Epithelial cell of esophagus (primary cell): ENCODE measurements at regions not wholly inside any gene's neighbourhood (a gene's known extent, or its start where the extent isn't known, plus 50 kb on each side); places are given as distances from the start of the nearest gene placed in this dataset.

Experiments used
- DNase-seq: peaks from one replicate; pipeline ENCODE4 v3.0.0; 2010; ENCODE audit warnings: low read depth
- H3K4me3 ChIP-seq: 2 replicates; pipeline ENCODE4 v1.5.1; 2011; ENCODE audit warnings: mild to moderate bottlenecking, low read length, control low read depth
- CTCF ChIP-seq: IDR thresholded peaks from 2 replicates; pipeline ENCODE4 v1.5.1; 2011; ENCODE audit warnings: low read depth, mild to moderate bottlenecking, low read length, control low read depth, inconsistent platforms; ENCODE audit not compliant: insufficient read depth; ENCODE audit errors: missing control alignments

GRCh38 chrX:139286342-139286741 is 244.2 kb upstream of the F9 start:
- TF ChIP-seq CTCF: no peak
- H3K4me3 ChIP-seq: no peak overlapping the region
- DNase-seq: no peak

GRCh38 chrX:139267851-139268250 is 262.7 kb upstream of the F9 start:
- no peak for DNase-seq
- H3K4me3 ChIP-seq: no peak overlapping the region
- no peak for TF ChIP-seq CTCF

- H3K4me3 ChIP-seq: no peak overlapping the region
- DNase-seq: peak; percentile 16
- TF ChIP-seq CTCF: no peak
Observed at GRCh38 chrX:139246295-139246694, 284.2 kb upstream of the F9 start.

- H3K4me3 ChIP-seq: no peak overlapping the region
- TF ChIP-seq CTCF: no peak
- no peak for DNase-seq
Observed at GRCh38 chrX:139237141-139237540, 293.4 kb upstream of the F9 start.

- no peak for DNase-seq
- no peak overlapping the region for H3K4me3 ChIP-seq
- TF ChIP-seq CTCF: no peak
Observed at GRCh38 chrX:139234898-139235297, 295.6 kb upstream of the F9 start.

- no peak for TF ChIP-seq CTCF
- DNase-seq: no peak
- no peak overlapping the region for H3K4me3 ChIP-seq
Observed at GRCh38 chrX:139224953-139225665, 305.4 kb upstream of the F9 start.
